CD4-positive, CD25-positive, alpha-beta regulatory T cell (primary cell): ENCODE measurements at regions not wholly inside any gene's neighbourhood (a gene's known extent, or its start where the extent isn't known, plus 50 kb on each side); places are given as distances from the start of the nearest gene placed in this dataset.
A peak's percentile ranks its signal among the peaks of the same experiment; 100 is the strongest.

ENCODE experiments used
- ATAC-seq, 2 donors: fragments of 150-1000 bp; cut with Tn5 transposase; one replicate each; pipeline ENCODE4 v1.10.0; 2021; ENCODE audit warnings: low read depth in 2 of 2, moderate number of reproducible peaks in 2 of 2, moderate library complexity in 1 of 2
- DNase-seq, 3 donors: peaks; one replicate each; pipeline versions ENCODE4 v3.0.0 to v3.0.0-alpha.2; 2012 to 2022; ENCODE audit warnings: mixed read lengths in 1 of 3
- H3K27ac ChIP-seq: one replicate; pipeline ENCODE4 v1.7.0; 2013; ENCODE audit warnings: mild to moderate bottlenecking, low read length; ENCODE audit not compliant: insufficient read depth, poor library complexity, severe bottlenecking
- H3K27me3 ChIP-seq: one replicate; pipeline ENCODE4 v1.7.0; 2013; ENCODE audit warnings: low read length; ENCODE audit not compliant: control insufficient read depth, insufficient read depth
- H3K36me3 ChIP-seq: one replicate; pipeline ENCODE4 v1.7.0; 2013; ENCODE audit warnings: mild to moderate bottlenecking, low read length, moderate library complexity; ENCODE audit not compliant: control insufficient read depth, insufficient read depth
- H3K4me1 ChIP-seq: 2 replicates; pipeline ENCODE4 v1.7.0; 2013; ENCODE audit warnings: mild to moderate bottlenecking, low read length; ENCODE audit not compliant: insufficient read depth, control insufficient read depth, poor library complexity, severe bottlenecking
- H3K4me3 ChIP-seq: one replicate; pipeline ENCODE4 v1.7.0; 2013; ENCODE audit warnings: low read depth, mild to moderate bottlenecking, low read length, moderate library complexity
- H3K9me3 ChIP-seq, 2 experiments: 1 replicate in 1 of 2; 2 replicates in 1 of 2; pipeline ENCODE4 v1.7.0; 2013; ENCODE audit warnings: low read length in 2 of 2, mild to moderate bottlenecking in 1 of 2, moderate library complexity in 1 of 2; ENCODE audit not compliant: control insufficient read depth in 2 of 2
- H3K27ac Mint-ChIP-seq, 3 donors: one replicate each; pipeline ENCODE4 v1.8.0; 2020 to 2022; ENCODE audit warnings: mild to moderate bottlenecking in 3 of 3, mixed read lengths in 3 of 3, moderate library complexity in 2 of 3
- H3K27me3 Mint-ChIP-seq: one replicate; pipeline ENCODE4 v1.8.0; 2022; ENCODE audit warnings: mild to moderate bottlenecking, mixed read lengths
- H3K36me3 Mint-ChIP-seq: one replicate; pipeline ENCODE4 v1.8.0; 2020; ENCODE audit warnings: mixed read lengths
- H3K4me1 Mint-ChIP-seq, 4 donors: one replicate each; pipeline ENCODE4 v1.8.0; 2020 to 2022; ENCODE audit warnings: mixed read lengths in 4 of 4, mild to moderate bottlenecking in 1 of 4
- H3K4me3 Mint-ChIP-seq, 4 donors: one replicate each; pipeline ENCODE4 v1.8.0; 2020 to 2022; ENCODE audit warnings: mild to moderate bottlenecking in 4 of 4, mixed read lengths in 4 of 4, moderate library complexity in 3 of 4
- H3K9me3 Mint-ChIP-seq, 7 donors: one replicate each; pipeline ENCODE4 v1.8.0; 2020 to 2022; ENCODE audit warnings: mixed read lengths in 7 of 7, mild to moderate bottlenecking in 3 of 7, moderate library complexity in 2 of 7

GRCh38 chr6:90819483-90819882 lies 232.6 kb upstream of the MAP3K7 start:
- H3K4me3 Mint-ChIP-seq, result no peak overlapping the region
- H3K4me1 ChIP-seq, result no peaks in the 10 kb centered on the region
- H3K4me1 Mint-ChIP-seq, result no peaks in the 10 kb centered on the region
- no peak overlapping the region for H3K27ac ChIP-seq
- no peaks in the 10 kb centered on the region for H3K36me3 Mint-ChIP-seq
- H3K27me3 Mint-ChIP-seq, result peaks cover 2% of the 10 kb centered on the region
- no peaks in the 10 kb centered on the region for H3K27me3 ChIP-seq
- no peak for ATAC-seq
- H3K9me3 ChIP-seq, result no peaks in the 10 kb centered on the region
- peaks cover 0 to 4% (median 0%) of the 10 kb centered on the region in 7 donors for H3K9me3 Mint-ChIP-seq
- no peak overlapping the region for H3K4me3 ChIP-seq
- H3K36me3 ChIP-seq, result no peaks in the 10 kb centered on the region
- no peak overlapping the region for H3K27ac Mint-ChIP-seq
- no peak for DNase-seq

GRCh38 chr6:90818163-90818562 lies 231.3 kb upstream of the MAP3K7 start:
- no peaks in the 10 kb centered on the region for H3K4me1 Mint-ChIP-seq

GRCh38 chr6:90816764-90817163 lies 229.9 kb upstream of the MAP3K7 start:
- Histone ChIP-seq H3K27ac (no peak overlapping the region), H3K36me3 (no peaks in the 10 kb centered on the region), H3K4me1 (no peaks in the 10 kb centered on the region), H3K9me3 (no peaks in the 10 kb centered on the region), H3K4me3 (no peak overlapping the region), H3K27me3 (no peaks in the 10 kb centered on the region)
- ATAC-seq, result no peak
- Mint-ChIP-seq H3K27me3 (peaks cover 9% of the 10 kb centered on the region), H3K36me3 (no peaks in the 10 kb centered on the region), H3K4me3 (no peak overlapping the region), H3K4me1 (no peaks in the 10 kb centered on the region), H3K27ac (no peak overlapping the region), H3K9me3 (peaks cover 0 to 4% (median 1%) of the 10 kb centered on the region in 7 donors)
- no peak for DNase-seq

More at GRCh38 chr6:90818163-90818562, 231.3 kb upstream of the MAP3K7 start:
- no peaks in the 10 kb centered on the region for H3K36me3 ChIP-seq
- H3K4me3 Mint-ChIP-seq, result no peak overlapping the region
- no peaks in the 10 kb centered on the region for H3K36me3 Mint-ChIP-seq
- H3K4me3 ChIP-seq, result no peak overlapping the region
- peaks cover 0 to 4% (median 0%) of the 10 kb centered on the region in 7 donors for H3K9me3 Mint-ChIP-seq
- no peaks in the 10 kb centered on the region for H3K27me3 ChIP-seq
- H3K9me3 ChIP-seq, result no peaks in the 10 kb centered on the region
- no peak overlapping the region for H3K27ac Mint-ChIP-seq
- H3K27me3 Mint-ChIP-seq, result peaks cover 9% of the 10 kb centered on the region
- DNase-seq (no peak), ATAC-seq (no peak)
- H3K4me1 ChIP-seq, result no peaks in the 10 kb centered on the region
- no peak overlapping the region for H3K27ac ChIP-seq

- Mint-ChIP-seq H3K36me3 (no peaks in the 10 kb centered on the region), H3K4me1 (no peaks in the 10 kb centered on the region), H3K9me3 (peaks cover 0 to 3% (median 1%) of the 10 kb centered on the region in 7 donors), H3K4me3 (no peak overlapping the region), H3K27me3 (peaks cover 9% of the 10 kb centered on the region), H3K27ac (no peak overlapping the region)
- Histone ChIP-seq H3K4me1 (no peaks in the 10 kb centered on the region), H3K27ac (no peak overlapping the region), H3K36me3 (no peaks in the 10 kb centered on the region), H3K4me3 (no peak overlapping the region), H3K27me3 (no peaks in the 10 kb centered on the region), H3K9me3 (no peaks in the 10 kb centered on the region)
- no peak for ATAC-seq
- no peak for DNase-seq
Observed at GRCh38 chr6:90811596-90812226, 224.8 kb upstream of the MAP3K7 start.

- Mint-ChIP-seq H3K27ac (peak overlapping the region in 1 of 3 donors; percentile 61), H3K27me3 (peaks cover 2% of the 10 kb centered on the region), H3K4me1 (no peaks in the 10 kb centered on the region), H3K36me3 (no peaks in the 10 kb centered on the region), H3K9me3 (peaks cover 0 to 3% (median 0%) of the 10 kb centered on the region in 7 donors), H3K4me3 (no peak overlapping the region)
- Histone ChIP-seq H3K36me3 (no peaks in the 10 kb centered on the region), H3K4me3 (no peak overlapping the region), H3K27ac (no peak overlapping the region), H3K9me3 (no peaks in the 10 kb centered on the region), H3K27me3 (no peaks in the 10 kb centered on the region), H3K4me1 (no peaks in the 10 kb centered on the region)
- ATAC-seq (no peak), DNase-seq (no peak)
Observed at GRCh38 chr6:90809035-90809434, 222.2 kb upstream of the MAP3K7 start.

- H3K27me3 Mint-ChIP-seq, result no peaks in the 10 kb centered on the region
- H3K36me3 ChIP-seq, result no peaks in the 10 kb centered on the region
- no peaks in the 10 kb centered on the region for H3K27me3 ChIP-seq
- peaks cover 0 to 3% (median 0%) of the 10 kb centered on the region in 7 donors for H3K9me3 Mint-ChIP-seq
- no peaks in the 10 kb centered on the region for H3K36me3 Mint-ChIP-seq
- ATAC-seq (no peak), DNase-seq (no peak)
- H3K27ac ChIP-seq, result no peak overlapping the region
- H3K4me1 ChIP-seq, result no peaks in the 10 kb centered on the region
- H3K4me3 Mint-ChIP-seq, result no peak overlapping the region
- H3K4me1 Mint-ChIP-seq, result no peaks in the 10 kb centered on the region
- H3K4me3 ChIP-seq, result no peak overlapping the region
- no peak overlapping the region for H3K27ac Mint-ChIP-seq
- H3K9me3 ChIP-seq, result no peaks in the 10 kb centered on the region
Observed at GRCh38 chr6:90807791-90808701, 221.2 kb upstream of the MAP3K7 start.

GRCh38 chr6:90805619-90806155 lies 218.8 kb upstream of the MAP3K7 start:
- DNase-seq, result no peak
- no peak overlapping the region for H3K27ac ChIP-seq
- no peak overlapping the region for H3K4me3 ChIP-seq
- H3K27me3 ChIP-seq, result no peaks in the 10 kb centered on the region
- Mint-ChIP-seq H3K27ac (no peak overlapping the region), H3K9me3 (peaks cover 0 to 3% (median 0%) of the 10 kb centered on the region in 7 donors), H3K27me3 (no peaks in the 10 kb centered on the region), H3K4me1 (no peaks in the 10 kb centered on the region), H3K4me3 (no peak overlapping the region), H3K36me3 (no peaks in the 10 kb centered on the region)
- H3K36me3 ChIP-seq, result no peaks in the 10 kb centered on the region
- no peaks in the 10 kb centered on the region for H3K4me1 ChIP-seq
- H3K9me3 ChIP-seq, result no peaks in the 10 kb centered on the region
- ATAC-seq, result no peak
